ENCODE measurements at regions not wholly inside any gene's neighbourhood (a gene's known extent, or its start where the extent isn't known, plus 50 kb on each side); places are given as distances from the start of the nearest gene placed in this dataset.
"Not testable (repeated sequence)": the region's sequence is repeated elsewhere in the genome, so short reads cannot be mapped to it uniquely, and the experiment has no call there.

DNA sequence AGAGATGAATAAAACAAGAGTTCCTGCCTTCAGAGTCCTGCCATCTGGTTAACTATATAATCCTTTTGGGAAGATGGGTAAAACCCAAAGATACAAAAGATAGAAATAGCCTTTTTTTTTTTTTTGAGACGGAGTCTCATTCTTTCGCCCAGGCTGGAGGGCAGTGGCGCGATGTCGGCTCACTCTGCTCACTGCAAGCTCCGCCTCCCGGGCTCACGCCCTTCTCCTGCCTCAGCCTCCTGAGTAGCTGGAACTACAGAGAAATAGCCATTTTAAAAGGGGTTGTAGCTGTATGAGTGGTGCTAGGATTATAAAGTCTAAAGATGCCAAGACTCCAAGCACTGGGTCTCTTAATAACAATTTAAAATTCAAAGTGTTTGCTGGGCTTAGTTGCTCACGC is 97.2 kb downstream of the KDR start:
- ATAC-seq (no peak), DNase-seq (ENCODE audit: low spot score) (no peak)
- intact Hi-C loops (cut with DNase I), result no loop called here

DNA sequence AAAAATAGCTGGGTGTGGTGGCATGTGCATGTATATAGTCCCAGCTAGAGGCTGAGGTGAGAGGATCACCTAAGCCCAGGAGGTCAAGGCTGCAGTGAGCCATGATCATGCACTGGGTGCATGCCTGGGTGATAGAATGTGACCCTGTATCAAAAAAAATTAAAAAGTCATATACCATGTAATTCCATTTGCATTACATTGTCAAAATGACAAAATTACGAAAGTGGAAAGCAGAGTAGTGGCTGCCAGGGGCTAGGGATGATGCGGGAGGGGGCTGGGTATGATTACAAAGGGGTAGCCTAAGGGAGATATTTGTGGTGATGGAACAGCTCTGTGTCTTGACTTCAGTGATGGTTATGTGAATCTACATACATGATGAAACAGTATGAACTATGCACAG is 97.8 kb downstream of the KDR start:
- DNase-seq (ENCODE audit: low spot score) (no peak), ATAC-seq (no peak)
- intact Hi-C loops (cut with DNase I), result no loop called here

GRCh38 chr4:55025456-55025855 is 99.9 kb downstream of the KDR start:
- intact Hi-C loops (cut with DNase I); ATAC-seq; DNase-seq (ENCODE audit: low spot score): not testable (repeated sequence)

- DNase-seq (ENCODE audit: low spot score), result no peak
- ATAC-seq, result no peak
- intact Hi-C loops (cut with DNase I), result no loop called here
Measured at GRCh38 chr4:55023030-55023429, 102.4 kb downstream of the KDR start.

DNA sequence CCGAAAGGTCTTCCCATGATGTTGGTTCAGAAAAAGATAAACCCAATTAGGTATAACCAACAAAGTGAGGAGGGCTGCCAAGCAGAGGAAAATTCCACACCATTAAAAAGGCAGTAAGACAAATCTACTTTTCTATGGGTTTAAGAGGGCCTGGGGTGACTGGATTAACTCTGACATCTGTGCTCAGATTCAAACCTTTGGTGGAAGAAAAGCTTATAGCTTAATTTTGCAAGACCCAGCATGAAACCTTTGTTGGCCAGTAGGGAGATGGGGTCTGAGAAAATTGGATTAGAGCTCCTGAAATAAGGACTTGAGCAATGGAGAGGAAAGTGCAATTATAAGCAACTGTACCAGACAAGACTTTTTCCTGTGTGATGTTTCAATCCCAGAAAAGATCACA is 104.2 kb downstream of the KDR start:
- ATAC-seq, result no peak
- DNase-seq (ENCODE audit: low spot score), result no peak
- intact Hi-C loops (cut with DNase I), result no loop called here

DNA sequence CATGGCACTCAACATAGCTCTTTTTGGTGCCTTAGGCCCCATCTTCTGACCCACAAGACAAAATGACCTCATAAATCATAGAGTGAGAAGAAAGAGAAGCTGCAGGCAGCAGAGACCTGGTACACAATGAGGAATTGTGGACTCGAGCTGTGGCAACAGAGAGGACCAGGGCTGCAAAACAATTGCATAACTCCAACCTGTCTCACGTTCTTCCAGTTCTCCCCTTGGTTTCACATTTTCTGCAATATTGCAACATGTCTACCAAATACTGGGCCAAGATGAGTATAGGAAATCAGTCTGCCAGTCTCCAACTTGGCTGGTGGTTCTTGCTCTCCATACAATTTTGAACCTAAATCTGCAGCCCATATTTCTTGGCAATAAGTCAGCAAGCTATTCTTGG is 105.3 kb downstream of the KDR start:
- ATAC-seq, result no peak
- intact Hi-C loops (cut with DNase I), result no loop called here
- DNase-seq (ENCODE audit: low spot score), result no peak

DNA sequence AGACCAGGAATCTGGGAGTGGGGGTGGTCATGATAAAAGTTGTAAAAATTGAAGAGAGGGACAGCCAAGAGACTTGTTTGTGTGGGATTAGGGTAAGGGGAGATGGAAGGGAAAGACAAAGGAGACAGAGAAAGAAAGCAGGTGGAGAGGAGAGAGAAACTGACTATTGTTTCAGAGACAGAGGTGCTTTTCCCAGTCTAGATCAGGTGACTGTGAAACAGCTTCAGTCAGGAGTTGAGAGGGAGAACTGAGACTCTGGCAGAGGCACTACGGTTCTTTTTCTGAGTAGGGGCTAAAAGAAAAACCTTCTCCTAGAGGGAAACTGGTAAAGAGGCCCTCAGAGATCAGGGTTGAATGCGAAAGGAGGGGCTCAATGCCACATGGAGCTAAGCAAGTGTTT is 106.4 kb downstream of the KDR start:
- intact Hi-C loops (cut with DNase I), result no loop called here
- ATAC-seq, result no peak
- DNase-seq (ENCODE audit: low spot score), result no peak

- no peak for DNase-seq (ENCODE audit: low spot score)
- intact Hi-C loops (cut with DNase I), result no loop called here
- no peak for ATAC-seq
Measured at GRCh38 chr4:55018521-55018920, 106.9 kb downstream of the KDR start.

GRCh38 chr4:55017406-55017805 is 108.0 kb downstream of the KDR start:
- intact Hi-C loops (cut with DNase I), result no loop called here
- DNase-seq (ENCODE audit: low spot score) (no peak), ATAC-seq (no peak)

- no peak for DNase-seq (ENCODE audit: low spot score)
- ATAC-seq, result no peak
- intact Hi-C loops (cut with DNase I), result no loop called here
Measured at GRCh38 chr4:55016131-55016530, 109.3 kb downstream of the KDR start.

DNA sequence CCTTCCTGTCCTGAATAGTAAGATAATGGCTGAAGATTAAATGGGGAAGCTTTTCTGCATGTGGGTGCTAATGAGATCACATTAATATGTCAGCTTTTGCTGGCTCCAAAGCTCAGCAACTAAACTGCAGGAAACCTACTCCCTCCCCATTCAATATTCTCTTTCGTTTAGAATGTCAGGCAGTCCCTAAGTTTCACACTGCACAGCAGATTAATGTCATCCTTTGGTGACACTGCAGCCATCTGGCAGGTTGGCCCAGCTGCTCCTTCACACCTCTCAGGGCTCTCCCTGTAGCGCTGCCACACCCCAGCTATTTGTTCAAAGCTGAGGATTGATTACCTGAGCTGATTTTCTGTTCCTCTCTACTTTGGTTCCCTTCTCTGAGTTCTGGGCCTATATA is 110.5 kb downstream of the KDR start:
- no peak for DNase-seq (ENCODE audit: low spot score)
- intact Hi-C loops (cut with DNase I), result no loop called here
- ATAC-seq, result no peak

- no peak for DNase-seq (ENCODE audit: low spot score)
- intact Hi-C loops (cut with DNase I), result no loop called here
- ATAC-seq, result no peak
Measured at GRCh38 chr4:55013431-55013955, 111.9 kb downstream of the KDR start.

DNA sequence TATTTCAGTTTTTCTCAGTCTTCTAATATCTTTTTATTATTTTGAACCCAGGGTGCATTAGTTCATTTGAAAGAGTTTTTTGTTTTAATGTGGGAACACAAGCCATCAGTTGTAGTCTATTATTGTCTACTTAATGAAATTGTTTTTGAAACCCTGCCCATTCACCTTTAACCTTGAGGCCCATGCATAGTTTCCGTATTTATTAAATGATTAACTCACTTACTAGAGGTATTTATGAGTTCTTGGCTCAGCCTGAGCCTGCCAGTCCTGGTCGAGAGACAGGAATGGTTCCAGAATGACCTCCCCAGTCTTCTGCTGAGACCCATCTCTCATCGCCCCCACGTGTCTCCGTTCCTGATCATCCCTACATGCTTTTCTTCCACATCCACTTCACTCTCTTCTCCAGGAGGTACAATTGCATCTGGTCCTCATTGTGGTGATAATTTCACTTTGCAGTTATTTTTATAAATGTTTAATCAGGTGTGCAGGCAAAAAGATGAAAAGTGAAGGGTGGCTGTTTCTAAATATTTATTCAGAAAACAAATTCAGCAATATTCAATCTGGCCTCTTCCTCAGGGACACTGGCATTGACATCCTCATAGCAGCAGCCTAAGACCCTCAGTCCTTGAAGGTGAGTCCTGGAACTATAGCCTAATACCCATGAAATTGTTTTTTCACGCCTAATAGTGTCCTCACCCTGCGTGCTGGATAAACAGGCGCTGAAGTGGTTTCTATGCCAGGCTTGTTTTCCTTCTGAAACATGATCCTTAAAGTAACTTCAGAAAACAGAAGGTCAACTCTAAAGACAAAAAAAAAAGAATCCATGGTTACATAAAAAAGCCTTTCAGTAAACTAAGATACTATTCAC is 112.8 kb downstream of the KDR start:
- DNase-seq (ENCODE audit: low spot score) (no peak), ATAC-seq (peak; percentile 51)
- intact Hi-C loops (cut with DNase I), result no loop called here

- ATAC-seq (no peak), DNase-seq (ENCODE audit: low spot score) (no peak)
- intact Hi-C loops (cut with DNase I), result no loop called here
Measured at GRCh38 chr4:55011761-55012160, 113.6 kb downstream of the KDR start.

GRCh38 chr4:55010550-55010949 is 114.8 kb downstream of the KDR start:
- DNase-seq (ENCODE audit: low spot score) (no peak), ATAC-seq (no peak)
- intact Hi-C loops (cut with DNase I), result no loop called here

GRCh38 chr4:55008166-55009056 is 117.0 kb downstream of the KDR start:
- peak; percentile 5 for ATAC-seq
- no peak for DNase-seq (ENCODE audit: low spot score)
- intact Hi-C loops (cut with DNase I), result loop anchor here (10.0 kb wide), 1 partner anchor 1254 kb away; no protein-coding TSS in a partner anchor

DNA sequence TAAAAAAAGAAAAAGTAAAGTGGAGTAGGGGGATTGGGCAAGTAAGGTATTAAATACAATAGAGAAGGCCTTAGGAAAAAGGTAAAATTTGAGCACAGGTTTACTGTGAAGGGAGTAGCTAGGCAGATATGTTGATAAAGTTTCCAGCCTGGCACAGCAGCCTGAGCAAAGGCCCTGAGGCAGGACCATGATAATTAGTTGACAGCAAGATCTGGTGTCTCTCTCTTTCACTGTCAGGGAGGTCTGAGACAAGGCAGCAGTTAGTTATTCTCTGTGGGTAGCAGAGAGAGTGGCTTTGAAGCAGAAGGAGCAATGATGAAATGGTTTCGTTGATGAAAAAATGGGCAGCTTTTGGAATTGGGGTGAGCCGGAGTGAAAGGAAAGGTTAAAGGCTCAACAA is 119.5 kb downstream of the KDR start:
- intact Hi-C loops (cut with DNase I), result loop anchor here (10.0 kb wide), 1 partner anchor 1251 kb away; no protein-coding TSS in a partner anchor

GRCh38 chr4:55004831-55005230 is 120.6 kb downstream of the KDR start:
- ATAC-seq (peak; percentile 88), DNase-seq (ENCODE audit: low spot score) (peak; percentile 57)
- intact Hi-C loops (cut with DNase I), result loop anchor here (10.0 kb wide), 1 partner anchor 1250 kb away; no protein-coding TSS in a partner anchor

More for the DNA sequence above, 119.5 kb downstream of the KDR start:
- DNase-seq (ENCODE audit: low spot score) (no peak), ATAC-seq (peak; percentile 47)

DNA sequence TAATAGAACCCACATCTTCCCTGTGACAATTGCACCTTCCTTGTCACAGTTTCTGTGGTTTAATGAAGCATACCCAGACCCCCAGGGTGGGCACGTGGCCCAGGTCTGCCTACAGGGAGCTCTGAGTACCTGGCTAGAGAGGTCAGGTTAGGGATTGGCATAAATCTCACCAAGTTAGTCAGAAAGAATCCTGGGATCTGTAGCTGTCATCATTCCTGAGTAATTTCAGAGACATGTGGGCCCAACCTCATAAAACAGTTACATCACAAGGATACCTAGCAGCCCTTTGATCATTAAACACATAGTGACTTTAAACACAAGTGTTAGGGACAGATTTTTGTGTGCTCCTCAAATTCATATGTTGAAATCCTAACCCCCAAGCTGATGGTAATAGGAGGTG is 123.0 kb downstream of the KDR start:
- no peak for ATAC-seq
- intact Hi-C loops (cut with DNase I), result loop anchor here (10.0 kb wide), 1 partner anchor 1248 kb away; no protein-coding TSS in a partner anchor

GRCh38 chr4:55001538-55001937 is 123.9 kb downstream of the KDR start:
- no peak for ATAC-seq
- intact Hi-C loops (cut with DNase I), result loop anchor here (10.0 kb wide), 1 partner anchor 1247 kb away; no protein-coding TSS in a partner anchor

More for the DNA sequence above, 123.0 kb downstream of the KDR start:
- DNase-seq (ENCODE audit: low spot score), result no peak

More at GRCh38 chr4:55001538-55001937, 123.9 kb downstream of the KDR start:
- DNase-seq (ENCODE audit: low spot score), result no peak
